Psoas muscle (tissue), 7 donors: ENCODE measurements at regions not wholly inside any gene's neighbourhood (a gene's known extent, or its start where the extent isn't known, plus 50 kb on each side); places are given as distances from the start of the nearest gene placed in this dataset.

ENCODE experiments used
- ATAC-seq, 4 donors: fragments of 200-7000 bp; cut with Tn5 transposase; one replicate each; pipeline ENCODE4 v1.9.1; 2020; ENCODE audit warnings: moderate library complexity in 3 of 4, mild to moderate bottlenecking in 2 of 4
- DNase-seq, 2 donors: peaks; one replicate each; pipeline ENCODE4 v3.0.0-alpha.2; 2020
- H3K27ac ChIP-seq: fragments of 200-600 bp; one replicate; pipeline ENCODE4 v1.8.0; 2022
- H3K27me3 ChIP-seq, 3 donors: fragments of 200-600 bp in 1 of 3; one replicate each; pipeline versions ENCODE4 v1.6.1 to v1.8.0; 2013 to 2022; ENCODE audit warnings: low read length in 2 of 3, mild to moderate bottlenecking in 2 of 3, moderate library complexity in 1 of 3; ENCODE audit not compliant: insufficient read depth in 3 of 3
- H3K36me3 ChIP-seq, 2 donors: fragments of 200-600 bp in 1 of 2; one replicate each; pipeline versions ENCODE4 v1.6.1 to v1.8.0; 2013 to 2022; ENCODE audit warnings: low read depth in 1 of 2, mild to moderate bottlenecking in 1 of 2, moderate library complexity in 1 of 2; ENCODE audit not compliant: insufficient read depth in 1 of 2
- H3K4me1 ChIP-seq: fragments of 200-600 bp; one replicate; pipeline ENCODE4 v1.8.0; 2022
- H3K4me3 ChIP-seq: fragments of 200-600 bp; one replicate; pipeline ENCODE4 v1.8.0; 2022; ENCODE audit warnings: mild to moderate bottlenecking
- H3K9me3 ChIP-seq: fragments of 200-600 bp; one replicate; pipeline ENCODE4 v1.8.0; 2022
- WGBS, 3 donors: extraction: QIAGEN DNeasy Blood & Tissue Kit; methylation state at CpG; one replicate each; pipeline versions ENCODE4 v1.1.6 to v1.1.7; 2013; 5-methylcytosine and 5-hydroxymethylcytosine counted together
- intact Hi-C, 2 donors: fragments of 100-400 bp; cut with DNase I; formaldehyde crosslinking; loops; one replicate each; pipeline versions ENCODE4 v1.11.0 to v1.14.2; 2022
- TF ChIP-seq, protein P1 (sequence below): fragments of 200-600 bp; IDR thresholded peaks from one replicate; pipeline ENCODE4 v1.8.0; 2022; ENCODE audit warnings: antibody characterized with exemption
- donor health status: healthy with polysubstance abuse.
- donor health status: DM: no; HTN: no; CAD: no; lungs with moderate emphysema.
- donor health status: Bipolar disorder and iron deficiency.
- donor health status: healthy.
- donor health status: DM: yes; HTN: yes; CAD: no.
- donor health status: DM: no; HTN: no; CAD: no.
- donor health status: DM: yes; HTN: yes; CAD: no.

DNA sequence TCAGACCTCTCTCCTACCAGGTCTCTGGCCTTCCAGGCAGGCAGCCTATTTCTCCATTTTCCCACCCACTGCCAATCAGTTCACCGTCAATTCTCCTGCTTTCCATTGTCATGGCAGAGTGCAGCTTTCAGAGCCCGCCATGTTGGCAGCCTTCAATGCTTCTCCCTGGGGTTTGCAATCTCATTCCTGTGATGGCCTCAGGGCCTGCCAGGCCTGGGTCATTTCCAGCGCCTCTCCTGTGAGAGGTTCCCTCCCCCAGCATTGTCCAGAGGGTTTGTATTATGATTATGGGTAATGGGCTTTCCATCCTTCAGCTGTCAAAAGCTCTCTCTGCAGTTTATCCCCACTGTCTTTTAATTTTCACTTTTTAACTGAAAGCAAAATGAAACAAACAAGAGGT, 716.6 kb upstream of the CDH8 start:
- 60 to 65% (median 62%) methylated on average over 3 of the region's 3 CpGs for WGBS, 3 donors
- no peak for ATAC-seq
- Histone ChIP-seq H3K36me3 (no peaks in the 10 kb centered on the region), H3K27me3 (no peaks in the 10 kb centered on the region), H3K4me1 (no peaks in the 10 kb centered on the region), H3K9me3 (no peaks in the 10 kb centered on the region), H3K27ac (no peak overlapping the region), H3K4me3 (no peak overlapping the region)
- TF ChIP-seq, protein P1, sequence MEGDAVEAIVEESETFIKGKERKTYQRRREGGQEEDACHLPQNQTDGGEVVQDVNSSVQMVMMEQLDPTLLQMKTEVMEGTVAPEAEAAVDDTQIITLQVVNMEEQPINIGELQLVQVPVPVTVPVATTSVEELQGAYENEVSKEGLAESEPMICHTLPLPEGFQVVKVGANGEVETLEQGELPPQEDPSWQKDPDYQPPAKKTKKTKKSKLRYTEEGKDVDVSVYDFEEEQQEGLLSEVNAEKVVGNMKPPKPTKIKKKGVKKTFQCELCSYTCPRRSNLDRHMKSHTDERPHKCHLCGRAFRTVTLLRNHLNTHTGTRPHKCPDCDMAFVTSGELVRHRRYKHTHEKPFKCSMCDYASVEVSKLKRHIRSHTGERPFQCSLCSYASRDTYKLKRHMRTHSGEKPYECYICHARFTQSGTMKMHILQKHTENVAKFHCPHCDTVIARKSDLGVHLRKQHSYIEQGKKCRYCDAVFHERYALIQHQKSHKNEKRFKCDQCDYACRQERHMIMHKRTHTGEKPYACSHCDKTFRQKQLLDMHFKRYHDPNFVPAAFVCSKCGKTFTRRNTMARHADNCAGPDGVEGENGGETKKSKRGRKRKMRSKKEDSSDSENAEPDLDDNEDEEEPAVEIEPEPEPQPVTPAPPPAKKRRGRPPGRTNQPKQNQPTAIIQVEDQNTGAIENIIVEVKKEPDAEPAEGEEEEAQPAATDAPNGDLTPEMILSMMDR = no peak
- intact Hi-C loops = loop anchor here in 1 of 2 donors (10.0 kb wide), 1 partner anchor 58 kb away; no protein-coding TSS in a partner anchor
- DNase-seq = no peak

GRCh38 chr16:62751218-62751617, 715.0 kb upstream of the CDH8 start:
- DNase-seq (no peak), ATAC-seq (no peak)
- WGBS, 3 donors = 59 to 86% (median 64%) methylated on average over 1 of the region's 1 CpG
- H3K4me3 ChIP-seq = no peak overlapping the region
- intact Hi-C loops = loop anchor here in 1 of 2 donors (10.0 kb wide), 1 partner anchor 56 kb away; no protein-coding TSS in a partner anchor
- H3K4me1 ChIP-seq = no peaks in the 10 kb centered on the region
- H3K27me3 ChIP-seq = no peaks in the 10 kb centered on the region
- no peak overlapping the region for H3K27ac ChIP-seq
- H3K9me3 ChIP-seq = no peaks in the 10 kb centered on the region
- H3K36me3 ChIP-seq = no peaks in the 10 kb centered on the region
- TF ChIP-seq, protein P1 = no peak

- H3K27ac ChIP-seq = no peak overlapping the region
- no peak for DNase-seq
- H3K4me1 ChIP-seq = no peaks in the 10 kb centered on the region
- H3K4me3 ChIP-seq = no peak overlapping the region
- intact Hi-C loops = no loop called here
- no peaks in the 10 kb centered on the region for H3K36me3 ChIP-seq
- H3K27me3 ChIP-seq = no peaks in the 10 kb centered on the region
- ATAC-seq = no peak
- H3K9me3 ChIP-seq = no peaks in the 10 kb centered on the region
- TF ChIP-seq, protein P1 = no peak
- 53 to 86% (median 59%) methylated on average over 3 of the region's 3 CpGs for WGBS, 3 donors
Measured at GRCh38 chr16:62741692-62742091, 705.5 kb upstream of the CDH8 start.

GRCh38 chr16:62738666-62739460, 702.6 kb upstream of the CDH8 start:
- intact Hi-C loops = loop anchor here in 1 of 2 donors (5.0 kb wide), 1 partner anchor 48 kb away; no protein-coding TSS in a partner anchor
- TF ChIP-seq, protein P1 = no peak
- WGBS, 3 donors = 32 to 57% (median 50%) methylated on average over 3 of the region's 3 CpGs
- H3K4me1 ChIP-seq = no peaks in the 10 kb centered on the region
- H3K9me3 ChIP-seq = no peaks in the 10 kb centered on the region
- no peak overlapping the region for H3K27ac ChIP-seq
- no peaks in the 10 kb centered on the region for H3K27me3 ChIP-seq
- H3K4me3 ChIP-seq = no peak overlapping the region
- ATAC-seq = no peak
- DNase-seq = no peak
- H3K36me3 ChIP-seq = no peaks in the 10 kb centered on the region
